Ectodermal cell (in vitro differentiated cells): ENCODE measurements at regions not wholly inside any gene's neighbourhood (a gene's known extent, or its start where the extent isn't known, plus 50 kb on each side); places are given as distances from the start of the nearest gene placed in this dataset.

Source experiments
- H3K27ac ChIP-seq: 2 replicates; pipeline ENCODE4 v1.7.0; 2013; ENCODE audit warnings: mild to moderate bottlenecking, low read depth, low read length; ENCODE audit not compliant: insufficient read depth, poor library complexity, severe bottlenecking
- H3K27me3 ChIP-seq: 2 replicates; pipeline ENCODE4 v1.7.0; 2013; ENCODE audit warnings: mild to moderate bottlenecking, low read length; ENCODE audit not compliant: insufficient read depth, control insufficient read depth, poor library complexity, severe bottlenecking
- H3K36me3 ChIP-seq: one replicate; pipeline ENCODE4 v1.7.0; 2013; ENCODE audit warnings: low read length; ENCODE audit not compliant: control insufficient read depth, insufficient read depth
- H3K4me1 ChIP-seq: one replicate; pipeline ENCODE4 v1.7.0; 2013; ENCODE audit warnings: low read length; ENCODE audit not compliant: control insufficient read depth, insufficient read depth
- H3K4me3 ChIP-seq: 2 replicates; pipeline ENCODE4 v1.7.0; 2013; ENCODE audit warnings: low read depth, low read length, control low read depth; ENCODE audit not compliant: insufficient read depth
- H3K9me3 ChIP-seq: 2 replicates; pipeline ENCODE4 v1.7.0; 2013; ENCODE audit warnings: mild to moderate bottlenecking, low read length, moderate library complexity; ENCODE audit not compliant: control insufficient read depth
- WGBS, 2 experiments: methylation state at CpG; one replicate each; pipeline ENCODE4 v1.1.7; 2013; ENCODE audit warnings: missing lambda C conversion rate in 2 of 2; 5-methylcytosine and 5-hydroxymethylcytosine counted together

- H3K36me3 ChIP-seq: no peaks in the 10 kb centered on the region
- no peaks in the 10 kb centered on the region for H3K27me3 ChIP-seq
- WGBS, 2 experiments: 89 to 96% methylated on average over 4 of the region's 4 CpGs
- no peak overlapping the region for H3K4me3 ChIP-seq
- H3K9me3 ChIP-seq: no peaks in the 10 kb centered on the region
- no peak overlapping the region for H3K27ac ChIP-seq
- H3K4me1 ChIP-seq: peaks cover 5% of the 10 kb centered on the region
Observed at GRCh38 chr2:39532933-39533332, 95.8 kb upstream of the MAP4K3 start.

- no peaks in the 10 kb centered on the region for H3K36me3 ChIP-seq
- peaks cover 5% of the 10 kb centered on the region for H3K4me1 ChIP-seq
- no peak overlapping the region for H3K4me3 ChIP-seq
- no peaks in the 10 kb centered on the region for H3K27me3 ChIP-seq
- WGBS, 2 experiments: 83 to 84% methylated on average over 3 to 4 of the region's 4 CpGs
- no peak overlapping the region for H3K27ac ChIP-seq
- no peaks in the 10 kb centered on the region for H3K9me3 ChIP-seq
Observed at GRCh38 chr2:39534095-39534711, 97.1 kb upstream of the MAP4K3 start.

DNA sequence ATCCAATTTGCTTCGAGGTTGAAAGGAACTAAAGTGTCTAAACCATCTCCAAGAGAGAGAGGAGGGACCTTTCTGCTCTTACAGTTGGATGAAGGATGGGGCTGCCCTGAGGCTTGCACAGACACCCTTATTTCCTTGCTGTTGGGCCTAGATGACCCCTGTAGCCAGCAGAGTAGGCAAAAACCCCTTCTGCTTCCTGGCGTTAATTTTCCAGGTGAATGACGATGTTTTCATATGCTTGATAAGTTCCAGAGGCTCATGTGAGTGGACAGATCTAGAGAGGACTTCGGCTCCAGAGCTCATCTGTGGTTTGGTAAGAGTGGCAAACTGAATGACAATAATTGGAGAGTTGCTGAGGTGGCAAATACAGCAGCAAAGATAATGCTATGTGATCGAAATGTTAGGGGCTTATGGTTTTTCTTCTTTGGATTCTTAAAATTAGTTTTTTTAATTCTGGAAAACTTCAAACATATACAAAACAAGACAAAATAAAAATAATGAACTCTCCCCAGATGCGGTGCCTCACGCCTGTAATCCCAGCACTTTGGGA is 98.6 kb upstream of the MAP4K3 start:
- no peak overlapping the region for H3K4me3 ChIP-seq
- no peak overlapping the region for H3K27ac ChIP-seq
- peaks cover 5% of the 10 kb centered on the region for H3K4me1 ChIP-seq
- WGBS, 2 experiments: 85 to 90% methylated on average over 7 of the region's 7 CpGs
- H3K9me3 ChIP-seq: no peaks in the 10 kb centered on the region
- no peaks in the 10 kb centered on the region for H3K36me3 ChIP-seq
- no peaks in the 10 kb centered on the region for H3K27me3 ChIP-seq

DNA sequence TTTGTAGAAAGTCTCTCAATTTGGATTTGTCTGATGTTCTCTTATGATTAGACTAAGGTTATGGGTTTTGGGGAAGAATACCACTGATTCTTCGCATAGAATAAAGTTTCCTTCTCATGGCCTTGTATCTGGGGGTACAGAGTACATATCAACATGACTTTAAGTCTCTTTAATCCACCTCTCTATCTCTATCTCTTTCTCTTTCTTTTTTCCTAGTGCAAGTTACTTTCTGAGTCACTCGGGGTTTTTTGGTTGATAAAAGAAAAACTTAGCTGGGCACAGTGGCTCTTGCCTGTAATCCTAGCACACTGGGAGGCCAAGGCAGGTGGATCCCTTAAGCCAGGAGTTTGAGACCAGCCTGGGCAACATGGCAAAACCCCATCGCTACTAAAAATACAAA is 100.1 kb upstream of the MAP4K3 start:
- Histone ChIP-seq H3K27ac (no peak overlapping the region), H3K9me3 (no peaks in the 10 kb centered on the region), H3K36me3 (no peaks in the 10 kb centered on the region), H3K27me3 (no peaks in the 10 kb centered on the region), H3K4me1 (peaks cover 5% of the 10 kb centered on the region), H3K4me3 (no peak overlapping the region)
- 95 to 97% methylated on average over 3 of the region's 3 CpGs for WGBS, 2 experiments

- Histone ChIP-seq H3K27ac (no peak overlapping the region), H3K9me3 (no peaks in the 10 kb centered on the region), H3K4me3 (no peak overlapping the region), H3K27me3 (no peaks in the 10 kb centered on the region), H3K4me1 (peaks cover 5% of the 10 kb centered on the region), H3K36me3 (no peaks in the 10 kb centered on the region)
Observed at GRCh38 chr2:39538718-39539117, 101.6 kb upstream of the MAP4K3 start.

DNA sequence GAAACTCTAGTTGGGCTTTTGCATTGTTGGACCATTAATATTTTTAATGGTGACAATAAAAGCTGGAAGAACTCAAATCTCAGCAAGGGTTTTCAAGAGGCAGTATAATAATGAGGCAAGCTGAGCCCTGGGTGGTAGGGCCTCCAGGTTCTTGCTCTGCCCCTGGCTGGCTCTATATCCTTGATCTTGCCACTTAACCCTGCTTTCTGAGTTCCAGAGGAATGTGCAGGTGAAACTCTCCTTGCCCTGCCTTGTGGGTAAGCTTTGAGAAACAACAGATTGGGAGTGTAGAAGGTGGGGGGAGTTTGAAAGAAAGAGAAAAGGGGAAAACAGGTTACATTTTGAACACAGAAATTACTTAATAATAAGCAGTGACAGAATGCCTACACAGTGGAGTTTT is 103.3 kb upstream of the MAP4K3 start:
- H3K27me3 ChIP-seq: no peaks in the 10 kb centered on the region
- H3K4me1 ChIP-seq: peaks cover 2% of the 10 kb centered on the region
- no peak overlapping the region for H3K4me3 ChIP-seq
- no peaks in the 10 kb centered on the region for H3K36me3 ChIP-seq
- H3K9me3 ChIP-seq: no peaks in the 10 kb centered on the region
- no peak overlapping the region for H3K27ac ChIP-seq

DNA sequence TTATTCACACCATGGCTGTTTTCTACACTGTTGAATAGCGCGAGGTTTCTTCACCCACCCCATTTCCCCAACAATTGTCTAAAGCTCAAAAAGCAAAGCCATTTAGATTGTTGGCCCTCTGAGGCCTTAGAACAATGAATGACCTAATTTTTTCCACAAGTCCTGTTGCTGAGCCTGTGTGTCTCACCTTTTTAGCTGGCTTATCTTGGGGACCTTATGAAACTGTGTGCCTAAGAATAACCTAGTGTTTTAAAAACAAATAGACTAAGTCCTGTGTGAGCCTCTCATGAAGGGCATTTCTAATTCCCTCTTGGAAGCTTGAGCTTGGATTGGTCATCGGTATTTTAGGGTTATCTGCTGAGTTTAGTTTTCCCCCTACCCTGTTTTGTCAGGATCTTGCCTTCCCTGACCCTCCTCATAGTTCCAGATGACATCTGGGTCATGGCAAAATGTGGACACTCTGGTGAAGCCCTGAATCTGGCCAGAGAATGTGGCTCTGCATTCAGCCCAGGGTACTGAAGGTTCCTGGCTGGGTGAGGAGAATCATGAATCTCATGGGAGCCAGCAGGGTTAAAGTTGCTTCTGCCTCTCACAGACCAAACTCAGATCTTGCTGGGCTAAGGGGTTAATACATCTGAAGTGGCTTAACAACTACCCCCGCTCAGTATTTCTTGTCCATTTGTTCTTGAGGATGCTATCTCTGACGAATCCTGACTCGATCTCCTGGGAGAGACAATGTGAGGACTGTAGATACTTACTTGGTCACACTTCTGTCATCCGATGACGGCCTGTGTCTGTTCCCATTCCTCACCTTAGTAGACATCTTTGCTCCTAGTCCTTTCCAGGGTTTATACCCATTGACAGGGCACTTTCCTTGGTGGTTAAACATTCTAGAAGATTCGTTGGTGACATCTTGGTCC is 104.2 kb upstream of the MAP4K3 start:
- Histone ChIP-seq H3K4me3 (no peak overlapping the region), H3K9me3 (no peaks in the 10 kb centered on the region), H3K36me3 (no peaks in the 10 kb centered on the region), H3K4me1 (no peaks in the 10 kb centered on the region), H3K27ac (no peak overlapping the region), H3K27me3 (no peaks in the 10 kb centered on the region)
- 94 to 96% methylated on average over 9 of the region's 9 CpGs for WGBS, 2 experiments

- no peaks in the 10 kb centered on the region for H3K9me3 ChIP-seq
- no peaks in the 10 kb centered on the region for H3K27me3 ChIP-seq
- no peak overlapping the region for H3K4me3 ChIP-seq
- 86 to 96% methylated on average over 2 of the region's 2 CpGs for whole genome bisulfite sequencing, 2 experiments
- no peaks in the 10 kb centered on the region for H3K4me1 ChIP-seq
- no peaks in the 10 kb centered on the region for H3K36me3 ChIP-seq
- H3K27ac ChIP-seq: no peak overlapping the region
Observed at GRCh38 chr2:39542523-39542922, 105.4 kb upstream of the MAP4K3 start.

DNA sequence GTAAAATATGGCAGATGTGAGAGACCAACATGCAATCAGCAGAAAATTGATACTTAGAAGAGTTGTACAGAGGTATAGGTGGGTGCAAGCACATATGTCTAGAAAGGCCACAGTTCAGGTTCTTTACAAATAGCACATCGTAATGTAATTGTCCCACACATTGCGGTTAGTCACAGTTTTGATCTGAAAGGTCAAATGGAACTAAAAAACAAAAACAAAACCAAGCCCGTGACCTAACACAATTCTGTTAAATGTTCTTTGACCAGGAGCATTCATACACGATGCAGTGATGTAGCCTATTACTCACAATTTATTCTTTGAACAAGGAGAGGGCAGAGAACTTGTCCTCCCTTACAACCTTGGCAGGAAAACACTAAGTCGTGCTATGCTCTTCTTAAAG is 108.9 kb upstream of the MAP4K3 start:
- no peaks in the 10 kb centered on the region for H3K36me3 ChIP-seq
- H3K4me1 ChIP-seq: no peaks in the 10 kb centered on the region
- H3K4me3 ChIP-seq: no peak overlapping the region
- H3K27ac ChIP-seq: no peak overlapping the region
- 90 to 94% methylated on average over 5 of the region's 5 CpGs for WGBS, 2 experiments
- no peaks in the 10 kb centered on the region for H3K27me3 ChIP-seq
- no peaks in the 10 kb centered on the region for H3K9me3 ChIP-seq

- Histone ChIP-seq H3K27me3 (no peaks in the 10 kb centered on the region), H3K4me1 (no peaks in the 10 kb centered on the region), H3K4me3 (no peak overlapping the region), H3K9me3 (no peaks in the 10 kb centered on the region), H3K27ac (no peak overlapping the region), H3K36me3 (no peaks in the 10 kb centered on the region)
- 92 to 96% methylated on average over 3 to 4 of the region's 4 CpGs for WGBS, 2 experiments
Observed at GRCh38 chr2:39546409-39546808, 109.3 kb upstream of the MAP4K3 start.
